CD4-positive, alpha-beta T cell treated with Interleukin-1 beta for 1 hour (primary cell): ENCODE measurements at regions not wholly inside any gene's neighbourhood (a gene's known extent, or its start where the extent isn't known, plus 50 kb on each side); places are given as distances from the start of the nearest gene placed in this dataset.
"Not testable (repeated sequence)": the region's sequence is repeated elsewhere in the genome, so short reads cannot be mapped to it uniquely, and the experiment has no call there.

ENCODE experiments used
- DNase-seq, 2 donors: peaks; one replicate each; pipeline ENCODE4 v3.0.0-alpha.2; 2020 to 2022

GRCh38 chr5:62196532-62196931, 109.5 kb upstream of the KIF2A start:
- DNase-seq, result not testable (repeated sequence)

- DNase-seq, result no peak
Measured at GRCh38 chr5:62197697-62198096, 108.3 kb upstream of the KIF2A start.

- DNase-seq, result no peak
Measured at GRCh38 chr5:62198421-62198820, 107.6 kb upstream of the KIF2A start.

- DNase-seq, result no peak
Measured at GRCh38 chr5:62199792-62200716, 106.0 kb upstream of the KIF2A start.

GRCh38 chr5:62206150-62206829, 99.7 kb upstream of the KIF2A start:
- no peak for DNase-seq

- no peak for DNase-seq
Measured at GRCh38 chr5:62208218-62208852, 97.7 kb upstream of the KIF2A start.

- no peak for DNase-seq
Measured at GRCh38 chr5:62211405-62211804, 94.6 kb upstream of the KIF2A start.

- no peak for DNase-seq
Measured at GRCh38 chr5:62212648-62213047, 93.4 kb upstream of the KIF2A start.

- DNase-seq, result no peak
Measured at GRCh38 chr5:62214701-62215100, 91.3 kb upstream of the KIF2A start.

GRCh38 chr5:62216603-62217002, 89.4 kb upstream of the KIF2A start:
- not testable (repeated sequence) for DNase-seq

- DNase-seq, result not testable (repeated sequence)
Measured at GRCh38 chr5:62217095-62217494, 88.9 kb upstream of the KIF2A start.

- DNase-seq, result not testable (repeated sequence)
Measured at GRCh38 chr5:62218860-62219259, 87.1 kb upstream of the KIF2A start.

- DNase-seq, result not testable (repeated sequence)
Measured at GRCh38 chr5:62221881-62222280, 84.1 kb upstream of the KIF2A start.

GRCh38 chr5:62222305-62222704, 83.7 kb upstream of the KIF2A start:
- DNase-seq, result not testable (repeated sequence)

GRCh38 chr5:62223312-62223670, 82.7 kb upstream of the KIF2A start:
- peak; percentile 81 to 84 for DNase-seq

GRCh38 chr5:62224987-62225601, 80.9 kb upstream of the KIF2A start:
- DNase-seq, result peak in 1 of 2 donors; percentile 14

GRCh38 chr5:62230876-62231388, 75.1 kb upstream of the KIF2A start:
- not testable (repeated sequence) for DNase-seq

GRCh38 chr5:62231576-62231975, 74.4 kb upstream of the KIF2A start:
- DNase-seq, result no peak

- not testable (repeated sequence) for DNase-seq
Measured at GRCh38 chr5:62232218-62232617, 73.8 kb upstream of the KIF2A start.

GRCh38 chr5:62233083-62234046, 72.6 kb upstream of the KIF2A start:
- DNase-seq, result not testable (repeated sequence)

GRCh38 chr5:62236593-62236992, 69.4 kb upstream of the KIF2A start:
- DNase-seq, result not testable (repeated sequence)

- not testable (repeated sequence) for DNase-seq
Measured at GRCh38 chr5:62237944-62238343, 68.1 kb upstream of the KIF2A start.
